ENCODE measurements at regions not wholly inside any gene's neighbourhood (a gene's known extent, or its start where the extent isn't known, plus 50 kb on each side); places are given as distances from the start of the nearest gene placed in this dataset.

- TF ChIP-seq CTCF (IDR thresholded peaks at IDR 0.05) (no peak), RFX5 (IDR thresholded peaks at IDR 0.05; ENCODE audit: low read length) (no peak)
These were observed 923.1 kb upstream of the CDH10 start (continued) for GRCh38 chr5:25567881-25568280.

GRCh38 chr5:25562656-25563055 is 917.9 kb upstream of the CDH10 start:
- no peaks in the 10 kb centered on the region for H3K9me2 ChIP-seq
- POLR2A ChIA-PET, result no interaction called here
- H3K4me1 ChIP-seq (ENCODE audit: control insufficient read depth in 1 of 2, insufficient read depth in 2 of 2, low read depth in 1 of 2, low read length in 1 of 2), result no peaks in the 10 kb centered on the region
- H3F3A ChIP-seq (replicated peaks; ENCODE audit: insufficient read depth), result no peaks in the 10 kb centered on the region
- H3K27ac ChIP-seq (ENCODE audit: low read depth in 2 of 2, low read length in 1 of 2), result no peak overlapping the region
- H3K9me3 ChIP-seq, result no peaks in the 10 kb centered on the region; the same call in 1 of the 2 replicates
- H3K4me2 ChIP-seq, result no peak overlapping the region
- no peak for DNase-seq
- no peak overlapping the region for H2AFZ ChIP-seq (ENCODE audit: low read depth)
- no peaks in the 10 kb centered on the region for H3K79me2 ChIP-seq (ENCODE audit: insufficient read depth)
- TF ChIP-seq SMC3 (IDR thresholded peaks at IDR 0.05; ENCODE audit: low read depth, low read length) (no peak), YY1 (IDR thresholded peaks at IDR 0.05; ENCODE audit: low read depth) (no peak), RXRA (IDR thresholded peaks at IDR 0.05; ENCODE audit: borderline replicate concordance, low read depth) (no peak), NFIC (IDR thresholded peaks at IDR 0.05; ENCODE audit: borderline replicate concordance) (no peak), RCOR1 (IDR thresholded peaks at IDR 0.05; ENCODE audit: low read length) (no peak), EP300 (IDR thresholded peaks at IDR 0.05; ENCODE audit: borderline replicate concordance in 1 of 2, low read depth in 1 of 2, low read length in 1 of 2) (no peak), CTCF (IDR thresholded peaks at IDR 0.05) (no peak)
- no peak overlapping the region for H3K4me3 ChIP-seq (ENCODE audit: low read depth in 2 of 2, low read length in 1 of 2)
- H3K36me3 ChIP-seq (replicated peaks in 1 of 2; ENCODE audit: control insufficient read depth in 1 of 2, insufficient read depth in 2 of 2, low read length in 1 of 2), result no peaks in the 10 kb centered on the region
- no peaks in the 10 kb centered on the region for H4K20me1 ChIP-seq (ENCODE audit: insufficient read depth)
- no peak overlapping the region for H3K9ac ChIP-seq
- CTCF ChIA-PET, result no interaction called here
- H3K27me3 ChIP-seq (ENCODE audit: insufficient read depth), result no peaks in the 10 kb centered on the region

- H2AFZ ChIP-seq (ENCODE audit: low read depth), result no peak overlapping the region
- H3K27ac ChIP-seq (ENCODE audit: low read depth in 2 of 2, low read length in 1 of 2), result no peak overlapping the region
- no peaks in the 10 kb centered on the region for H3K4me1 ChIP-seq (ENCODE audit: control insufficient read depth in 1 of 2, insufficient read depth in 2 of 2, low read depth in 1 of 2, low read length in 1 of 2)
- H3K9me3 ChIP-seq, result no peaks in the 10 kb centered on the region; the same call in 1 of the 2 replicates
- ChIA-PET POLR2A (no interaction called here), CTCF (no interaction called here)
- H3F3A ChIP-seq (replicated peaks; ENCODE audit: insufficient read depth), result no peaks in the 10 kb centered on the region
- H3K36me3 ChIP-seq (replicated peaks in 1 of 2; ENCODE audit: control insufficient read depth in 1 of 2, insufficient read depth in 2 of 2, low read length in 1 of 2), result no peaks in the 10 kb centered on the region
- no peak overlapping the region for H3K4me2 ChIP-seq
- no peak for DNase-seq
- H4K20me1 ChIP-seq (ENCODE audit: insufficient read depth), result no peaks in the 10 kb centered on the region
- H3K9me2 ChIP-seq, result no peaks in the 10 kb centered on the region
- no peaks in the 10 kb centered on the region for H3K79me2 ChIP-seq (ENCODE audit: insufficient read depth)
- no peak overlapping the region for H3K9ac ChIP-seq
- WGBS (ENCODE audit: low lambda C conversion rate), result 10% methylated on average over 2 of the region's 2 CpGs
- no peak overlapping the region for H3K4me3 ChIP-seq (ENCODE audit: low read depth in 2 of 2, low read length in 1 of 2)
- TF ChIP-seq CTCF (IDR thresholded peaks at IDR 0.05) (no peak), MEF2A (IDR thresholded peaks at IDR 0.05; ENCODE audit: borderline replicate concordance, low read depth) (no peak), EZH2phosphoT487 (IDR thresholded peaks at IDR 0.05; ENCODE audit: borderline replicate concordance, low read depth) (no peak), MXI1 (IDR thresholded peaks at IDR 0.05; ENCODE audit: low read depth, low read length) (no peak), JUND (IDR thresholded peaks at IDR 0.05) (no peak), POLR2AphosphoS5 (IDR thresholded peaks at IDR 0.05; ENCODE audit: low read depth, low read length) (no peak), NFIC (IDR thresholded peaks at IDR 0.05; ENCODE audit: borderline replicate concordance) (no peak)
- H3K27me3 ChIP-seq (ENCODE audit: insufficient read depth), result no peaks in the 10 kb centered on the region; the same call in 1 of the 2 replicates
These were observed 909.3 kb upstream of the CDH10 start for GRCh38 chr5:25554077-25554476.

Measured in SK-N-SH (cell line).